ENCODE measurements at regions not wholly inside any gene's neighbourhood (a gene's known extent, or its start where the extent isn't known, plus 50 kb on each side); places are given as distances from the start of the nearest gene placed in this dataset.

DNA sequence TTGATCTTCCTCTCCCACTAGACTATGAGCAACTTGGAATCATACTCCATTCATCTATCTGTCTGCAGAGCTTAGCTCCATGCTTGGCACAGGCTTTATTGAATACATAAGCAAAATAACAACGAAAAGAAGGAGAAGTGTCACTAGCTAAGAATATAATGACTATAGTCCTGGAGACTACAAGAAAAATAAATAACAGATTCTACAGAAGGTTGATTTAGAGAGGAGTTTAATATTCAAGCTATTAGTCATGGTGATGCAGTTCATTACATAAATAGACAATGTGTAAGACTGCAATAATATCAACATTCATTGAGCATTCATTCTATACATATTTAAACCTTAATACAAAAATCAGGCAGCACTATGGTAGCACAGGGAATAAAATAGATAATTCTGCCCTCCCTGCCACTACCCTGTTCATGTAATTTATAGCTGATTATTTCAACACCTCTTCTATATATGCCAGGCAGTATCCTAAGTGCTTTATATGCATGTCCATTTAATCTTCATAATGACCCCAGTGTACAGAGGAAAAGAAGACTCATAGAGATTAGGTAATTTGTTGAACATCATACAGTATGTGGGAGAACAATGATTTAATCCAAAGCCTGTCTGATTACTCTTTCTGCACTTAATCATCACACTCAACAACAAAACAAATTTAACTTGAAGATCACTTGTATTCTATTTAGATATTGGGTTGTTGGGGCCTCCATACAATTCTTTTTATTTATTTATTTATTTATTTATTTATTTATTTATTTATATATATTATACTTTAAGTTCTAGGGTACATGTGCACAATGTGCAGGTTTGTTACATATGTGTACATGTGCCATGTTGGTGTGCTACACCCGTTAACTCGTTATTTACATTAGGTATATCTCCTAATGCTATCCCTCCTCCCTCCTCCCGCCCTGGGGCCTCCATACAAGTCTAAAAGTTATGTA is 165.3 kb downstream of the RNF152 start:
- DNase-seq = no peak

DNA sequence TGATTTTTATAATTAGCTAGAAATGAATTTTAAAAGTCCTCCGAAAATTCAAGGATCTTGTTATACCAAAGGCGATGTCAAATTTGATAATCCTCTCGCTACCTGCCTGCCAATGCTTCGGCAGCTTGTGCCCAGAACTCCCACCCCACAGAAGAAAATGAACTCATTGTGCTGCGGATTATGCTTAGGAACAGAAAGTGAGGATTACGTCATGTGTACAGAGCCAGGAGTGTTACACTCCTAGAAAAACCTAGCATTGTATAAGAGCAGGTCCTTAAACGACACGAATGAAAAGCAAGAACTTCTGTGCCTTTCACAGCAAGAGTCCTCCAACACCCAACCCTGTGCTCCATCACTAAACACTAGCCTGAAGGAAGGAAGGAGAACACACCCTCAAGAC is 168.3 kb downstream of the RNF152 start:
- DNase-seq = no peak

- DNase-seq = no peak
Observed at GRCh38 chr18:61722247-61722646, 170.6 kb downstream of the RNF152 start.

DNA sequence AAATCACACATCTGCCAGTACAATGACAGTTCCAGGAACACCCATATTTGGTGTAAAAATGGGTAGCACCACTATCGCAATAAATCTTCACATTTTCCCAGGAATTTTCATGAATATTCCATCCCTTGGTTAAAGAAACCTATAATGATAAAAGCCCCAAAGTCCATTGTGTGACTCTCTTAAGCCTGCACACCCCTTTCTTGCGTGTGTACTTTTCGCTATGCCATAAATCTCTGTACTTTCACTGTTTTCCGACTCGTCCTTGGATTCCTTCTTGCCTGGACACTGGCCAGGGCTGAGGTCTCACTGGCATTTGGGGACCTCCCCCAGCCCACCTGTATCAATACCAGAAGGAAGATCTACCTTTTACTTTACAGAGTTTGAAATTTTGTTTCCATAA is 172.3 kb downstream of the RNF152 start:
- no peak for DNase-seq

- DNase-seq = no peak
Observed at GRCh38 chr18:61719671-61720070, 173.1 kb downstream of the RNF152 start.

- no peak for DNase-seq
Observed at GRCh38 chr18:61718944-61719343, 173.9 kb downstream of the RNF152 start.

GRCh38 chr18:61714421-61714820 is 178.4 kb downstream of the RNF152 start:
- DNase-seq = no peak

DNA sequence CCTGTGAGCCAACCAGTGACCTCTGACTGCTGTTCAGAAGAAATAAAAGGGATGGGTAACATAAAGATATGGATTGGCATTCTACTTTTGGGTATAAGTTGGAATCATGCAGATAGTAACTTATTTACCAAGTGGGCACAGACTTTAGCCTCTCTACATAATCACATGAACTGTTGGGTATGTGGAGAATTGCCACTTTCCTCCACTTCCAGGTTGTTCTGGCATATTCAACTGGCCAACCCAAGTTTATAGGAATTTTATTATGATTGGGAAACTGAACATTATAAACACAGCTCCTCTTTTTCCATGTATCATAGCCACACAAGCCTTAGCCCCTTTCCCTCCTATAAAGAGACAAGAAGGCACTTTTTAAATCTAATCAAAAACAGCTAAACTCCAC is 179.3 kb downstream of the RNF152 start:
- DNase-seq = no peak

GRCh38 chr18:61710082-61710620 is 182.7 kb downstream of the RNF152 start:
- DNase-seq = no peak

DNA sequence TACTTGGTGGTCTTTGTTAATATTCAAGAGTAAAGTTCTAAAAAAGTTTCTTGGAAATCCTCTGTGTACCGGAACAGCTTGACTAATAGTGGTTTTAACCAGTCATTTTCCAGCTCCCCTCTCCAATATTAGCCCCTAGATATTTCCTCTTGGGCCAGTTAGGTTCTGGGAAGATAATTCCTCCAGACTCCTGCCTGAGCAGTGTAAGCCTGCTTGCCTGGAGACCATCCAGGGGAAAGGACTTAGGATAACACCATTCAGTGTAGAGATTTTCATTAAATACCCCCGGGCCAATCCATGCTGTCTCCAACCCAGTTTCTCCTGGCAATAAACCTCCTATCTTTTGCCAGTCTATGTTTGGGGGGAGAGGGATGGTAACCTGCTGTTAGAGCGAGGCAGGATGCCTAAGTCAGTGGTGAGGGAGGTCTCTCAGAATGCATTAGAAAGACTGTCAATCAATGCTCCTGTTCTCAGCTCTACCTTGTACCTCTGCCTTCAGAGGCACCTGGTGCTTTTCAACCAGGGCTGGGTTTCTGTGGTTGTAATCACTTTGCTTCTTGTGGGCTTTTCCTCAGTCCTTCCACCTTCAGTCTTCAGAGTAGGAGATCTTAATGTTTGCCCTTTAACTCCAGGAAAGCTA is 186.4 kb downstream of the RNF152 start:
- no peak for DNase-seq

- no peak for DNase-seq
Observed at GRCh38 chr18:61703508-61703907, 189.3 kb downstream of the RNF152 start.

- no peak for DNase-seq
Observed at GRCh38 chr18:61702007-61702406, 190.8 kb downstream of the RNF152 start.

GRCh38 chr18:61699397-61700110 is 193.3 kb downstream of the RNF152 start:
- no peak for DNase-seq

DNA sequence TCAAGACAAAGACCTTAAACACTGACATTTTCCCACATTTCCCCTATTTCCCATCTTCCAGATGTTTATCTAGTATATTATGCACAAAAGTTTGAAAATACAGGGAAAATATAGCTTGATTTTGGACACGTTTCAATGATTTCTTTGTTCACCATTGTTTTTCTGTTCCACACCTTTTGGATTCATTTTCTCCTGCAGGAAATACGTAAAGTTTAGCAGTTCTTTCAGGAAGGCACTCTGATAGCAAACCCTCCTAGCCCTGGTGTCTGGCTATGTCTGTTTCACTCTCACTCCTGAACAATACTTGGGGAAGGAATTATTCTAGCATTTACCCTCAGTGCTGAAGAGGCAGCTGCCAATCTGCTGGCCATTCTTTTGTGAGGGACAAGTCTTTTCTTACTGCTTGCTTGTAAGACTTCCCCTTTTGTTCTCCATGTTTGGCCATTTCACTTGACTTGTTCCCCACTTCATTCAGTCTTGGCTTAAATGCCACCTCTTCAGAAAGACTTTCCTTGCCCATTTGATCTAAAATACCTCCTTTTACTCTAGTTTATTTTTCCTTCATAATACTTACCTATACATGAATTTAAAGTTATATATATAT is 195.4 kb downstream of the RNF152 start:
- DNase-seq = no peak

DNA sequence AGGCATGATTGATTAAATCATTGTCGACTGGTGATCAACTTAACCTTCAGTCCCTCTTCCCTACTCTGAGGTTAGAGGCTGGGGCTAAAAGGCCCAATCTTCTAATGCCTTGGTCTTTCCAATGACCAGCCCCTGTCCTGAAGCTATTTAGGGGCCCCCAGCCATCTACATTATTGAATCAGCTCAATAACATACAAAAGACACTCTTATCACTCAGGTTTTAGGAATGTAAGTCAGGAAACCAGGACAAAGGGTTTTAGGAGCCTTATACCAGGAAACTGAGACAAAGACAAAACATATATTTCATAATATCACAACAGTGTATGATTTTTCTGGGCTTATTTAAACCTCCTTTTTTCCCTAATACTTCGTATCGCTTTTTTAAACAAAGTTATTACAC is 198.6 kb downstream of the RNF152 start:
- DNase-seq = no peak

DNA sequence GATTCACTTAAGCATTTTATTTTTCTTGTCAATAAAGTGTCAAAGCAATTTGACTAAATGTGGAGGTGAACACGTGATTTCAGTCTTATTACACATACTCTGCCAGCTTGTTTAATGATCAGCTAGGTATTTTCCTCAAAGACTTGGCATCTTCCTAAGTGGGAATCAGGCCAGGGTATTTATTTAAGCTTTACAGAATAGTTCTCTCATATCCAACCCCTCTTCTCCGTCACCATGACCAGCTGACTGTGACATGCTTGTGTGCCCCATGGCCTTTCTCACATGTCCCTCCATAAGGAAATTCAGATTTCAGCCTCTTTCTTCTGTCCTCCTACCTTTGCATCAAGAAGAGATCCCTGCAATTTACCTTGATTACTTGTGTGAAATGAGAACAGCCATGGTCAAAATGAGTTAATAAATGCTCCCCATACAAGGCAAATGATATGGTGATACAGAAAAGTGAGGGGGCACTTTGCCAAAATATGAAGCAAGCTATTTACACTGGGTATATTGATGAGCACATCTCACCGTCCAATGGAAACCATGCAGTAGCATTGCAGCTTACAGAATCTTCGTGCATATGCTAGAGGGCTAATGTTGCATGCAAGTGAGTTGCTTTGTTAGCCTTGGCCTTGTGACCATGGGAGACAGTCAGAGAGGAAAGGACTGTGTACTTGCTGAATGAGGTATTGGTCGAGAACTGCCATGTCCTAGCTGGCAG is 202.2 kb downstream of the RNF152 start:
- DNase-seq = no peak

DNA sequence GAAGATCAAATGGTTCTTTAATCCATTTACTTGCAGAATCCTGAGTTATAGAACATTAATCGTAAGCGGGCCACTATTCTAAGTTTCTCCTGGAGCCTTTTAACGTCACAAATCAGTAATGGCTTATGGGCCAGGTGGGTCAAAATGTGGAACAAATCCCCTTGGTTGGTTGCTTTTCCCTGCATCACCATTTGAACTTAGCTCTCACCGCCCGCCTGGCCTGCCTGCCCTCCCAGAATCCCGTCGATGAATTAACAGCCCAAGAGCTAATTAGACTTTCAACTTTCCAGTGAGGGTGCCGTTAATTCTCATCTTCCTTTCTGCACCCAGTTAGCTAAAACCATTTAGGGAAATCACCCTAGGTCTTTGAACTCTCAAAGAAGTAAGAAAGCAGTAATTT is 205.5 kb downstream of the RNF152 start:
- no peak for DNase-seq

- DNase-seq = no peak
Observed at GRCh38 chr18:61683856-61684255, 209.0 kb downstream of the RNF152 start.

GRCh38 chr18:61681065-61681464 is 211.7 kb downstream of the RNF152 start:
- no peak for DNase-seq

DNA sequence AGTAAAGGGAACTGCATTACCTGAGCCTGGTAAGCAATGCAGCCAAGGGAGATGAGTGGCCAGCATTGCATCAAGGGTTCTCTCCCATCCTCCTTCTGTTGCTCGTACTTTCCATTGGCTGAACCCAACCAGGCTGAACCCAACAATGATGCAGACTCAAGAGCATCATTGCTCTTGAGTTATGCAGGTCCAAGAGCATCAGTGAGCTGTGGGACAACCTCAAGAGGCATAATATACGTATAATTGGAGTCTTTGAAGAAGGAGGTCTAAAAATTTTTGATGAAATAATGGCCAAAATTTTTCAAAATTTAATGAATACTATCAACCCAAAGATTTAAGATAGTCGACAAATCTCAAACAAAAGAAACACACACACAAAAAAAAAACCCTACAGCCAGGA is 213.0 kb downstream of the RNF152 start:
- no peak for DNase-seq

DNA sequence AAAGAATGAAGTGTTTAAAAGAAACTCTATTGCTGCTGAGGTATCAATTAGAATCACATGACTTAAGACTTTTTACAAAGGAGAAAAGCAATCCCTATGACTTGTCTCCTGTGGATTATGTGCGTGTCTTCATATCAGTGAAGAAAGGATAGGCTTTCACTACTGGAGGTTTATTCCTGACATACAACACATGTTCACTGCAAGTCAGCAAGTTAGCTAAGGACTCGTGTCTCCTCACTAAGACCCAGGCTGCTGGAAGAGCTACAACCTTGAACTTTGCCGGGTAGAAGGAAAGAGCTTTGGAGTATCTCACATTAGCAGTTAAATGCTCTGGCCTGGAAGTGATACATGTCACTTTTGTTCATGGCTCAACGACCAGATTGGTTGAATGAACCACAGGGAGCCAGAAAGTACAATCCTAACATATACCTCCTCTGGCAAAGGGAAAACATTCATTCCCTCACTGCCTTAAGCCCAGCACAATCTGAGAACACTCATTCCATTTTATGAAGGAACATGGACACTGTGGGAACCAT is 215.3 kb downstream of the RNF152 start:
- no peak for DNase-seq
